Right atrium auricular region (tissue), 2 donors: ENCODE measurements at regions not wholly inside any gene's neighbourhood (a gene's known extent, or its start where the extent isn't known, plus 50 kb on each side); places are given as distances from the start of the nearest gene placed in this dataset.

ENCODE experiments used
- DNase-seq: peaks from one replicate; pipeline ENCODE4 v3.0.0-alpha.2; 2019; ENCODE audit warnings: low spot score
- H3K27ac ChIP-seq, 2 donors: fragments of 200-600 bp; sonication (generic); 1 replicate in 1 of 2; 2 replicates in 1 of 2; pipeline ENCODE4 v1.5.1; 2016 to 2019
- H3K27me3 ChIP-seq, 2 donors: fragments of 200-600 bp; sonication (generic); one replicate each; pipeline versions ENCODE4 v1.5.1 to v1.6.0; 2017 to 2019
- H3K36me3 ChIP-seq: fragments of 200-600 bp; sonication (generic); one replicate; pipeline ENCODE4 v1.5.1; 2016
- H3K4me1 ChIP-seq, 2 donors: fragments of 200-600 bp; sonication (generic); one replicate each; pipeline versions ENCODE4 v1.5.1 to v1.6.0; 2017 to 2019
- H3K4me3 ChIP-seq, 2 donors: fragments of 200-600 bp; sonication (generic); 1 replicate in 1 of 2; 2 replicates in 1 of 2; pipeline ENCODE4 v1.5.1; 2017 to 2019; ENCODE audit warnings: mild to moderate bottlenecking in 1 of 2, moderate library complexity in 1 of 2
- H3K9me3 ChIP-seq, 2 donors: fragments of 200-600 bp; sonication (generic); one replicate each; pipeline ENCODE4 v1.5.1; 2019
- TF ChIP-seq, protein P1 (sequence below), 2 donors: fragments of 200-600 bp; sonication (generic); IDR thresholded peaks; one replicate each; pipeline ENCODE4 v1.5.1; 2019; ENCODE audit warnings: antibody characterized with exemption in 2 of 2

DNA sequence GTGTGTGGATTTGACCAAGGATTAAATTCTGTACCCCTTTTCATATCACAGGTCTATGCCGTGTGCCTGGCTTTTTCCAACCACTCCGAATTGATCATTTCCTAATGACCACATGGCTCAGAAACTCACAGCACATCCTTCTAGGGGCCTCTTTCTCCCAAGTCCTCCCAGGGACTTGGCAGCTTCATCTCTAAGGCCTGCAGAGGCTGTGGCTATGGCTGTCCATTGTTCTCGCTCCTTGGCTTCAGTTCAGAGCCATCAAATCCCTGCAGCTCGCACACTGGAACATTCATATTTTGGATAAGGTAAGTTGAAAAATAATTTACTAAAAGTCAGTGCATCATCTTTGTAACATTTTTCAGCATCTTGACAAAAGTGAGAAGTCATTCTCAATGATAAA is 497.2 kb upstream of the CDH4 start:
- Histone ChIP-seq H3K4me3 (no peak overlapping the region), H3K27ac (no peak overlapping the region), H3K27me3 (no peaks in the 10 kb centered on the region), H3K4me1 (no peaks in the 10 kb centered on the region), H3K9me3 (no peaks in the 10 kb centered on the region), H3K36me3 (no peaks in the 10 kb centered on the region)
- DNase-seq: no peak
- TF ChIP-seq, protein P1, sequence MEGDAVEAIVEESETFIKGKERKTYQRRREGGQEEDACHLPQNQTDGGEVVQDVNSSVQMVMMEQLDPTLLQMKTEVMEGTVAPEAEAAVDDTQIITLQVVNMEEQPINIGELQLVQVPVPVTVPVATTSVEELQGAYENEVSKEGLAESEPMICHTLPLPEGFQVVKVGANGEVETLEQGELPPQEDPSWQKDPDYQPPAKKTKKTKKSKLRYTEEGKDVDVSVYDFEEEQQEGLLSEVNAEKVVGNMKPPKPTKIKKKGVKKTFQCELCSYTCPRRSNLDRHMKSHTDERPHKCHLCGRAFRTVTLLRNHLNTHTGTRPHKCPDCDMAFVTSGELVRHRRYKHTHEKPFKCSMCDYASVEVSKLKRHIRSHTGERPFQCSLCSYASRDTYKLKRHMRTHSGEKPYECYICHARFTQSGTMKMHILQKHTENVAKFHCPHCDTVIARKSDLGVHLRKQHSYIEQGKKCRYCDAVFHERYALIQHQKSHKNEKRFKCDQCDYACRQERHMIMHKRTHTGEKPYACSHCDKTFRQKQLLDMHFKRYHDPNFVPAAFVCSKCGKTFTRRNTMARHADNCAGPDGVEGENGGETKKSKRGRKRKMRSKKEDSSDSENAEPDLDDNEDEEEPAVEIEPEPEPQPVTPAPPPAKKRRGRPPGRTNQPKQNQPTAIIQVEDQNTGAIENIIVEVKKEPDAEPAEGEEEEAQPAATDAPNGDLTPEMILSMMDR (IDR thresholded peaks at IDR 0.05): no peak

DNA sequence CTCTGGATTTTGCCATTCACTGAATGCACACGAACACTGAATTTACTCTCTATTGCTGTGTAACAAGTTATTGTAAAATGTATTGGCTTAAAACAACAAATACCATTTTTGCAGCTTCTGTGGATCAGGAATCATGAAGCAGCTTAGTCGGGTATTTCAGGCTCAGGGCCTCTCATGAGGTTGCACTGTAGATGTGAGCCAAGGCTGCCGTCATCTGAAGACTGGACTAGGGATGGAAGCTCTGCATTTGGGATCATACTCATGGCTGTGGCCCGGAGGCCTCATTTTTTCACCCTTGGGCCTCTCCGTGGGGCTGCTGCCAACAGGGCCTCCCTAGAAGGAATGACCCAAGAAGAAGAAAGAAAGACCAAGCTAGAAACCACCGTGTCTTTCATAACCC is 492.4 kb upstream of the CDH4 start:
- DNase-seq: no peak
- Histone ChIP-seq H3K36me3 (no peaks in the 10 kb centered on the region), H3K9me3 (no peaks in the 10 kb centered on the region), H3K4me3 (no peak overlapping the region), H3K27ac (no peak overlapping the region), H3K27me3 (no peaks in the 10 kb centered on the region), H3K4me1 (no peaks in the 10 kb centered on the region)
- TF ChIP-seq, protein P1 (IDR thresholded peaks at IDR 0.05): no peak

DNA sequence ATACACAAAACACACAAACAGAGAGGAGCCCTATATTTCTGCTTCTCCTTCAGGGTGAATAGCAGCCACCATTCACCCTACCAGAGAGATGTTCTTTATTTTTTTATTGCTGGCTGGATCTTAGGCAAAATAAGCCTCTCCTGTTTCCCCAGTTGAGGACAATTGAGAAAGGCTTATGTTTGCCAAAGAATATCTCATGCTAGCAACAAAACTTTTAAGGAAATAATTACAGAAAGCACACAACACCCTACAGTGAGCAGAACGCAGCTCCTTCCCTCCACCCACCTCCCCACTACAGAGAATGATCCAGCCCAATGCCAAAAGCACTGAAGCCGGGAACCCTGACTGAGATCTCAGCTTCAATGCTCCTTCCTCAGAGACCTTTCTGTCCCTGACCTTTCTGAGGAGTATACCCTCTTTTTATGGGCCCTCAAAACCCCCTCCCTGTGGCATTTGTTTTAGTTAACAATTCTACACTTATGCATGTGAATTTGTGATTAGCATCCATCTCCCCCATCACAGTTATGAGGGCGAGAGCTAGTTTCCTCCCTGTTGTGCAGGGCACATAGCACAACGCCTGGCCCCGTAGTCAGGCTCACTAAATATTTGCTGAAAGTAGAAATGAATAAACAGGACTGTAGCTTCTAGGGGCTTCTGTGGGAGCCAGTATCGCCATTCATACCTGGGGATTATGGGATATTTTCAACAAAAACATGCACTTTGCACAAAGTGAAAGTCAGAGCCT is 491.6 kb upstream of the CDH4 start:
- H3K36me3 ChIP-seq: no peaks in the 10 kb centered on the region
- H3K9me3 ChIP-seq: no peaks in the 10 kb centered on the region
- H3K27me3 ChIP-seq: no peaks in the 10 kb centered on the region
- TF ChIP-seq, protein P1 (IDR thresholded peaks at IDR 0.05): no peak
- no peak overlapping the region for H3K27ac ChIP-seq
- no peak for DNase-seq
- H3K4me1 ChIP-seq: no peaks in the 10 kb centered on the region
- no peak overlapping the region for H3K4me3 ChIP-seq

DNA sequence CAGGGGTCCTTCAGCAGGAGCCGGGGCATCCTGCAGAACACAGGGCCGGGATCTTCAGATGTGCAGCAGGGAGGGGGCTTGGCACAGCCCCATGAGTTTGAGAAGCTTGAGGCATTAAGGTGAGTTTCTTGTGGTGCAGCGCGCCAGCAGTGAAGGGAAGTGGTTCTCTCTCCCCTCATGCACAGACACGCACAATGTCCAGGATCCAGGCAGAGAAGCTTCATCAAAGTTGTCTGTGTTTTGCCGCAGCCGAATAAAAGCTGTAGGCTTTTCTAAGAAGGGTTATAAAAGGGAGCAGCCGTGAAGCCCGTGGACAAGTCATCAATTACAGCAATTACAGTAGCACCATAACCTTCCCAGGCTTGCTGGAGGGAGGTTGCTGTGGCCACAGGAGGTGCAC is 491.0 kb upstream of the CDH4 start:
- H3K27me3 ChIP-seq: no peaks in the 10 kb centered on the region
- no peaks in the 10 kb centered on the region for H3K4me1 ChIP-seq
- H3K36me3 ChIP-seq: no peaks in the 10 kb centered on the region
- DNase-seq: no peak
- TF ChIP-seq, protein P1 (IDR thresholded peaks at IDR 0.05): no peak
- no peak overlapping the region for H3K4me3 ChIP-seq
- H3K9me3 ChIP-seq: no peaks in the 10 kb centered on the region
- no peak overlapping the region for H3K27ac ChIP-seq

DNA sequence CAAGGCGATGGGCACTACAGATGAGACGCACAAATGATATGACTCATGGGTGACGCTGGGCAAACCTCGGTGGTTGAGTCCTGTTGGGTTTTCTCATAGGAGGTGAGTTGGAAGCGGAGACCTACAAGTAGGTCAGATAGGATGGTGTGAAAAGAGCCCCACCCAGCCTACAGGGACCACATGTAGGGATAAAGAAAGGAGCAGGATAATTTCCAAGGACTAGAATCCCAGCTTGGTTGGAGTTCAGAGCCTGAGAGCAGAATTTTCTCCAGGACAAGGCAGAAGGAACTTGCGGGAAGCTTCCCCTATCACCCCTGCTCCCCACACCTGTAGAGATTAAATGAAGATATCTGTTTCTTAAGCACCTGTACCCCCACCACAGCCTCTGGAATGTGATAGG is 489.7 kb upstream of the CDH4 start:
- H3K9me3 ChIP-seq: no peaks in the 10 kb centered on the region
- H3K36me3 ChIP-seq: no peaks in the 10 kb centered on the region
- no peak for DNase-seq
- no peaks in the 10 kb centered on the region for H3K4me1 ChIP-seq
- no peaks in the 10 kb centered on the region for H3K27me3 ChIP-seq
- TF ChIP-seq, protein P1 (IDR thresholded peaks at IDR 0.05): no peak
- H3K4me3 ChIP-seq: no peak overlapping the region
- H3K27ac ChIP-seq: no peak overlapping the region

DNA sequence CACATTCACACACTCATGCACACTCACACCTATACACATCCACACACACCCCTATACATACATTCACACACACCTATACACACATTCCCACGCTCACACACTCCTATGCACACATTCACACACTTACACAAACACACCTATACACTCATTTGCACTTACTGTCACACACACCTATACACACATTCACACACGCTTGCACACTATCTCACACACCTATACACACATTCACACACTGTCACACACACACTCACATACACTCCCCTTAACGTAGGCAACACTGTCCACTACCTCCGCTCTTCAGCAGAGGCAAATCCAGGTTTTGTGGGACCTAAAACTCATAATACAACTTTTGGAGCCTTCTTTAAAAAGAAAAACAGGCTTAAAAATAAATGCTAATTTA is 487.7 kb upstream of the CDH4 start:
- Histone ChIP-seq H3K27me3 (no peaks in the 10 kb centered on the region), H3K27ac (no peak overlapping the region), H3K36me3 (no peaks in the 10 kb centered on the region), H3K4me1 (no peaks in the 10 kb centered on the region), H3K9me3 (peaks cover 0 to 3% of the 10 kb centered on the region in 2 donors), H3K4me3 (no peak overlapping the region)
- DNase-seq: no peak
- TF ChIP-seq, protein P1 (IDR thresholded peaks at IDR 0.05): no peak
